HFF-Myc (cell line): ENCODE measurements at regions not wholly inside any gene's neighbourhood (a gene's known extent, or its start where the extent isn't known, plus 50 kb on each side); places are given as distances from the start of the nearest gene placed in this dataset.

Source experiments
- DNase-seq: peaks from one replicate; pipeline ENCODE4 v3.0.0-alpha.2; 2011; ENCODE audit warnings: low read depth; ENCODE audit errors: extremely low read depth
- H3K4me3 ChIP-seq: replicated peaks from 2 replicates; pipeline ENCODE4 v1.5.1; 2011; ENCODE audit warnings: low read depth, mild to moderate bottlenecking, control low read depth, low read length
- TF ChIP-seq, protein P1 (sequence below): IDR thresholded peaks from 2 replicates; pipeline ENCODE4 v1.5.1; 2012; ENCODE audit warnings: mild to moderate bottlenecking, low read depth, low read length, control low read depth; ENCODE audit errors: missing control alignments

DNA sequence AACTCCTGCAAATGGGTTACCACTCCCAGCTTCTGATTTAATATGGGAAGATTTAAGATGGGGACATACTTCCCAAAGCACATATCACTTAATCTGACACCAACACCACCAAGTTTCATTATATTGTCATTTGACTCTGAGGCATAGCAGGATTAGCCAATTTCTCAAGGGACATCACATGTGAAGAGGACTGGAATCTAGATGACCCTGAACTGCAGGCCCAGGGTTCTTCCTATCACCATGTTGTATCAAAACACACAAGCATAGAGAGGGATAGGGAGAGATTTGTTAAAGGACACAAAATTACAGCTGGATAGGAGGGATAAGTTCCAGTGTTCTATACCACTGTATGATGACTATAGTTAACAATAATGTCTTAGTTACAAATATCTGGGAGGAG, 168.3 kb upstream of the PPP2R2B start:
- no peak for DNase-seq
- H3K4me3 ChIP-seq: no peak overlapping the region
- TF ChIP-seq, protein P1, sequence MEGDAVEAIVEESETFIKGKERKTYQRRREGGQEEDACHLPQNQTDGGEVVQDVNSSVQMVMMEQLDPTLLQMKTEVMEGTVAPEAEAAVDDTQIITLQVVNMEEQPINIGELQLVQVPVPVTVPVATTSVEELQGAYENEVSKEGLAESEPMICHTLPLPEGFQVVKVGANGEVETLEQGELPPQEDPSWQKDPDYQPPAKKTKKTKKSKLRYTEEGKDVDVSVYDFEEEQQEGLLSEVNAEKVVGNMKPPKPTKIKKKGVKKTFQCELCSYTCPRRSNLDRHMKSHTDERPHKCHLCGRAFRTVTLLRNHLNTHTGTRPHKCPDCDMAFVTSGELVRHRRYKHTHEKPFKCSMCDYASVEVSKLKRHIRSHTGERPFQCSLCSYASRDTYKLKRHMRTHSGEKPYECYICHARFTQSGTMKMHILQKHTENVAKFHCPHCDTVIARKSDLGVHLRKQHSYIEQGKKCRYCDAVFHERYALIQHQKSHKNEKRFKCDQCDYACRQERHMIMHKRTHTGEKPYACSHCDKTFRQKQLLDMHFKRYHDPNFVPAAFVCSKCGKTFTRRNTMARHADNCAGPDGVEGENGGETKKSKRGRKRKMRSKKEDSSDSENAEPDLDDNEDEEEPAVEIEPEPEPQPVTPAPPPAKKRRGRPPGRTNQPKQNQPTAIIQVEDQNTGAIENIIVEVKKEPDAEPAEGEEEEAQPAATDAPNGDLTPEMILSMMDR: no peak

DNA sequence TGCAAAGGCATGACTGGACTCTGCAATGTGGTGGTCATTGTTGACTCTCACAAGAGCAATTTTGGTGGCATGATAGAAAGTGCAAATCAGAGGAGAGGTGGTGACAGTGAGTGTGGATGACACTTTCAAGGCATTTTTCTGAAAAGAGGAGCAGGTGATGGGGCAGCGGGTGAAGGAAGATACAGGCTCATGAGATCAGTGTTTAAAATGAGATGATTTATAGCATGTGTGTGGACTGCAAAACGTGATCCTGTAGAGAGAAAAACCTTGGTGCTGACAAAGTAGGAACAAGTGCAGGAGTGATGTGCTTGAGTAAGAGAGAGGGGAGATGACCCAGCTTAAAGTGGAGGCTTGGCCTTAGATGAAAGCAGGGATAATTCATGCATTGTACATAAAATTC, 171.2 kb upstream of the PPP2R2B start:
- DNase-seq: no peak
- no peak overlapping the region for H3K4me3 ChIP-seq
- TF ChIP-seq, protein P1: no peak

DNA sequence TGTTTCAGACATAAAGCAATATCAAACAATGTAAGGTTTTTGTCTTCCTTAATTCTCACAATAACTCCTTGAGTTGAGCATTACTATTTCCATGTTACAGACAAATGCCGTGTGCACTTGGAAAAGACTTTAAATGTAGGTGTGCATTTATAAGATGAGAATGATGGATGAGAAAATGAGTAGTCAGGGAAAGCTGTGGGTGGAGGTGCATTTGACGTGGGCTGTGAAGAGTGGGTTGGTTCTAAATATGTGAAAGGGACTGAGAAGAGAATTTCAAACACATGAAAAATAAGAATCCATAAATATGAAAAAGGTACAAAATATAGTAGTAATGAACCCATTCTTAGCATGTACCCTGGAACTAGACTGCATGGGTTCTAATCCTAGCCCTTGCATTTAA, 171.6 kb upstream of the PPP2R2B start:
- no peak overlapping the region for H3K4me3 ChIP-seq
- no peak for DNase-seq
- TF ChIP-seq, protein P1: no peak

DNA sequence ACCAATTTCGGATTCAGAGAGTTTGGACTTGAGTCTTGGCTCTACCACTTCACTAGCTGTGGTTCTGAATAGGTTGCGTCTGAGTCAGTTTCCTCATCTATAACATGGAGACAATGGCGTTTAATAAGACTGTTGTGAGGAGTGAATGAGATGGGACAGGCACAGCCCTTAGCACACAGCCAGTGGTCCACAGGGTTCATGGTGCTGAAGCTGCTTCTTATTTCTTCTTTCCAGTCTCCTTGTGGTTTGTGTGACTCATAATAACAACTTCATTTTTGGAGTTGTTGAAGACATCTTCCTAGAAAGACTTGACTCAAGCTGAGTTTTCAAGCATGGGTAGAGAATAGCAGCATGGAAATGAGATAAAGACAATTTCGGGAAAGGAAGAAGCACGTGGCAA, 172.6 kb upstream of the PPP2R2B start:
- TF ChIP-seq, protein P1: no peak
- no peak for DNase-seq
- H3K4me3 ChIP-seq: no peak overlapping the region

DNA sequence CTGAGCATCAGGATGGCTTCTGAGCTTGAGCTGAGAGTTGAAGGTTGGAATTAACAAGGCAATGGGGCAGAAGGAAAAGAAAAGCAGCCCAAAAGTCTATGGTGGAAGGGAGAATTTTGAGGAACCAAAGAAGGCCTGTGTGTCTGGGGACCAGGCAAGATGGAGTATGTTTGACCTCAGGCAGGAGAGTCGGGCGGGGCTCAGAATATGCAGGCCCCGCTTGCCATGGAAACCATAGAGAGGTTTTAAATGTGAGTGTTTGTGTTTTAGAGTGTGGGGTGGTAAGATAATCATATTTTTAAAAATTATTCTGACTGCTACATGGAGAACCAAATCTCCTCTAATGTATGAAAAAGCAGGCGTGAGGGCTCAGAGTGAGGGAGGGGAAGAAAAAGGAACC, 174.0 kb upstream of the PPP2R2B start:
- TF ChIP-seq, protein P1: no peak
- no peak for DNase-seq
- no peak overlapping the region for H3K4me3 ChIP-seq

DNA sequence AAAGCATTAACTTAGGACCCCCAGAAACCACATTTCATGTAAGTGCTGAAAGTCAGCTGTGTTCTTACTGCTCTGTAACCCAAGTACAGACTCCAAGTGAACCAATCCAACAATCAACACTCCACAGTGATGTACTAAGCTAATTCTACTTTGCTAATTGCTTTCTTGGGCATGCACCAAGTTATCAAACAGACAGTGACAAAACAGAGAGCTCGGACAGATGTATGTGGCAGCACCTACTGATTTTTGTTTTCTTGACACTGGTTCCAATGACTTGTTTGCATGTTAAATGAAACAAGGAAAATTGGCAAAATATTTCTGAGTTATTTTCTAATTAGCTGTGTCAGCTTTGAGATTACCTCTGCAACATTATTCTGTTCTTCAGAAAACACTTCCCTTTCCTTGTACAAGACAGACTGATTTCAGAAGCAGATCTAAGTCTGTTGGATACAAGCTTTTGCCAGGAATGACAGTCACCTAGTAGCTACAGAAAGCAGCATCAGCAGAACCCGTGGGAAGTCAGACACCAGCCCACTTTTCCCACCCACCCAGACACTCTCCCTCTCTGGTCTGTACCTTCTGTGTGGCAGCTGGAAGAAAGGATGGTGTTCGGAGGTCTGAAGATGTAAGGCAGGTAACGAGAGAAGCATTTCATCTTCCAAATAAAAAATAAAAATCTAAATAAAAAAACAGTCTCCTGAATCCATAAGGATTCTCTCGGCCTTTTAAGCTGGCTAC, 176.7 kb upstream of the PPP2R2B start:
- no peak for DNase-seq
- TF ChIP-seq, protein P1: no peak
- H3K4me3 ChIP-seq: no peak overlapping the region
